Activated naive CD4-positive, alpha-beta T cell treated with Interleukin-2 at 50 U/mL for 16 hours (primary cell): ENCODE measurements at regions not wholly inside any gene's neighbourhood (a gene's known extent, or its start where the extent isn't known, plus 50 kb on each side); places are given as distances from the start of the nearest gene placed in this dataset.

ENCODE experiments used
- DNase-seq: peaks from one replicate; pipeline ENCODE4 v3.0.0-alpha.2; 2020

DNA sequence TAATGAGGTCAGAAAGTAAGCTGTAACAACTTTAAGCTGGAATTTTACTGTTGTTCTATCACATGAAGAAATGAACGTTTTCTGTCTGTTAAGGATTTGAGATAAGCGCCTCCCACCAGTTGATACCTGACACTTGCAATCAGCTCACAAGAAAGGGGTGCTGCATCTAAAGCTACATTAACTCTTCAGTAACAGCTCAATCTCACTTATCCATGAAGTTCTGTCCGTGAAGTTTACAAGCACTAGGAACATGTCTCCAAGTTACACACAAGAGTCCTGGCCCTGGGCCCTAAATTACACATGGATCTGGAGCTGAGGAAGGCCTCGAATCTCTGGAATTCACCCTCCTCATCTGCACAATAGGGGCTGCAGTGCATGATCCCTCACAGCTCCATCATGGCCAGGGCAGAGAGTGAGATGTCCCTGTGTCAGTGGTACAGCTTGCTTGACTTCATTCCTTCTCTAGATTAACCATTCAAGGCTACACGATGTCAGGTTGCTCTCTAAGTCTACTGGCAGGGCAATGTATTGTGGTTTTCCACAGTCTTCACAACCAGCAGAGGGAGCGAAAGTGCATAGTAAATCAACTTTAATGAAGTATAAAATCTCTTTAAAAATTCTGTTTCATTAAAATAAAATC is 182.4 kb upstream of the MCHR2 start:
- no peak for DNase-seq

- DNase-seq = no peak
These were observed 181.8 kb upstream of the MCHR2 start for GRCh38 chr6:100175814-100176310.

DNA sequence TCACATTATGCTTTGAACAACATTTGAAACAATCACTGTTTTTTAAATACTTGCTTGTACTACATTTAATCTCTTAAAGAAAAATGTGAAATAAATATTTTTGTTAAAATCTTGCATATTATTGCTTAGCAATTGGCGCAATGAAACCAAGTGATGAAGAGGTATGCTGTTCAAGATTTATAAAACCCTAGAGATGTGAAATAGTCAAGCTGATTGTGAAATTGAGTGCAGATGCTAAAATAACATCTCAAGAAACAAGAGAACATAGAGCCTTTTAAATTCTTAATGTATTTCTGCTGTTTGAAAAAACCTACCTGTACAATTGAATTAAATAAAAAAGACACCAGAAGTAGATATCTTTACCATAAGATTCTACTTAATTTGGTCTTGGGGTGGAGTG is 179.2 kb upstream of the MCHR2 start:
- no peak for DNase-seq

GRCh38 chr6:100172322-100172713 is 178.3 kb upstream of the MCHR2 start:
- no peak for DNase-seq

DNA sequence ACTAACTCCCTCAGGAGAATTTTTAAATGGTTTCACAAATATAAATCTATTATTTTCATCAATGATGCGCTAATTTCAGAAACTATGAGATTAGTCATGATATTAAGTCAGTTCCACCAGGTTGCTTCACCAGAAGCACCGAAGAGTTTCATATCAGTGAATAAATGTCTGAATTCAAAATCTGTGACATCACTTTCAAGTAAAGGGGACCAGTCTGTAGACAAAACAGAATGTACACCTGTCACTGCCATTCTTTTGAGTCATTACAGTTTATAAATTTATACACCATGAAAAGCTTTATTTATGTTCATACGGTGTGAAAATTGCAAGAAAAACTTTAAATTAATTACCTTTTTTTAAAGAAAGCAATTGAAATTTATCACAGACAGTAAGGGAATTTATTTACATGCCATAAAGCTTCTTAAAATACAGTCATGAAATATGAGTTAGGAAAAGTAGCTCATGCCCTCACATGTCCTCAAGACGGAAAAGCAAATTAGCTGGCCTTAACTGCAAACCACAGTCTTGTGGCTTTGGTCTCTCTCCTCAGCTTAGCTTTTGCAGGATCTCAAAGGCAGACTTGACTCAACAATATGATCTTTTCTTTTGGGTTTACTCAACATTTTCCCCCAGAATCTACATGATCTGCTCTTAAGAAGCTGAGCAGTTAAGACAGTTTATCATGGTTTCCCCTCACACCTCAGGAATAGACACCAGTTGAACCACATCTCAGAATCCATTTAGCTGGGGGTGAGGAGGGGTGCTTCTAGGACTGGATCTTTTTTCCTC is 177.7 kb upstream of the MCHR2 start:
- no peak for DNase-seq

DNA sequence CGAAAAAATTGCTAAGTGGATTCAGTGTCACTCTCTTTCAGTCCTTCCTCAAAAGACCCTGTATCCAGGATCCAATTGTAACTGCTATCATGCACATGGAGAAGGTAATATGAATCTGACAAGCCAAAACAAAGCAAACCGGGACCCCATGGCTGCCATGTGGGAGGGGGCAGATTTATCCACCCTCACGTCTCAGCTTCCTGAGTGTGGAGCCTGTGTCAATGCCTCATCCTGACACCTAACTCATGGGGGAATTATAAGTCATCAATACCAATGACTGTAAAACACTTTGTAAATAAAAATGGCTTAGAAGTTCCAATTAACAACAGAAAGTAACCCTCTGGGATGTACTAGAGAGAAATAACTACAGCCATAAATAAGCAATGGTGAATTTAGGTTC is 174.1 kb upstream of the MCHR2 start:
- no peak for DNase-seq

DNA sequence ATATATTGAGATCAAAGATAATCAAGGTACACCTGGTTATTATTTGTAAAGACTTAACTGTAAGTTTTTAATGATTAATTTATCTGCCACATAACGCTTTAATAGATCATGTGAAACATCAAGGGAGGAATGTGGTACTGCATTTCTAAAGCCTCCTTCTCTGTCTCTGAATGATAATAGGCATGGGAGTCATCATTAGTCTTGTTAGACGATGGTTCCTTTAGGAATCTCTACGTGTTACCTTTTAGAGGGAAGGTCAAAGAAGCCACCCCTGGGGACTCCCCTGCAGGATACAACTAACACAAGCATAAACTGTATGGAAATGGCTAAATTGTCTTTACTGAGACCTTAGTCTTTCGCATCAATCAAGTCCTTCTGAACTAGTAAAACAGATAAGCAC is 173.6 kb upstream of the MCHR2 start:
- no peak for DNase-seq

DNA sequence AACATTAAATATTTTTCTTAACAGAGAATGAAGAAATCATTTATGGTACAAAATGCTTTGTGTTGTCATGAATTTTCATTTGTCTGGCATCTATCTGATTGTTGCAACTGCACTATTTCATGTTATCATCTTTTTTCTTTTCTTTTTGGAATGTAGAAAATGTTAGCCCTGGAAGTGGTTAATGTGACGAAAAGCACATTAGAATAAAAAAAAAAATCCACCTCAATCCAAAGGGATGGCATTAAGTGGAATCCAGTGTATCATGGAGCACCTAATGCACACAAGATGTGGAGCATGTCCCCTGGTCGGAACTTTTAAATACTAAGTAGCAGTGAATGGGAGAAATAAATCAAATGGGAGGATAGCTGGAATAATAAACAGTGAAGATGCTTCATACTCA is 172.9 kb upstream of the MCHR2 start:
- no peak for DNase-seq

GRCh38 chr6:100165442-100165841 is 171.4 kb upstream of the MCHR2 start:
- DNase-seq = no peak

- DNase-seq = no peak
These were observed 169.0 kb upstream of the MCHR2 start for GRCh38 chr6:100163035-100163434.

DNA sequence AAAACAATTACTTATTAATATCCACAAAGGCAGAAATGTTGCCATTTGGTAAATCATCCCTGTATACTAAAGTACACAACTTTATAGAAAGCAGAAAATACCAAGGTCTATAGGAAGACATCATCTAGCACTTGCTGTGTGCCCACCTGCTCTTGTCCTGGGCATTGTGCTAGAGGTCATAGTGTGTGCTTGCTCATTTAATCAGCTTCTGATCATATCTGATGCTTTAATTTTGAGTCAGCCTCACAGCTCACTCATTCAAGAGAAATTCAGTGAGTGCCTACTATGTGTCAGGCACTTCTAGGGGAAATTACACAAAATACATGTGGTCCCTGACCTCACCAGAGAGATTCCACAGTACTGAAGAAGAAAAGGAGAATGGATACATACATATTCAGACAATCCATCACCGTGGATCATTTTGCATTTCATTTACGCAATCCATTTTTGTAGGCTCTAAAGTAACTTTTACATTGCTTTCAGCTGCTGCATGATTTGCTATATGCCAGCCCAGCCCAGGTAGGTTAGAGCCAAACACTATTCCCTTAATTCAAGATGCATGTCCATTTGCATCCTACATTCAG is 167.9 kb upstream of the MCHR2 start:
- no peak for DNase-seq

GRCh38 chr6:100160930-100161329 is 166.9 kb upstream of the MCHR2 start:
- no peak for DNase-seq

DNA sequence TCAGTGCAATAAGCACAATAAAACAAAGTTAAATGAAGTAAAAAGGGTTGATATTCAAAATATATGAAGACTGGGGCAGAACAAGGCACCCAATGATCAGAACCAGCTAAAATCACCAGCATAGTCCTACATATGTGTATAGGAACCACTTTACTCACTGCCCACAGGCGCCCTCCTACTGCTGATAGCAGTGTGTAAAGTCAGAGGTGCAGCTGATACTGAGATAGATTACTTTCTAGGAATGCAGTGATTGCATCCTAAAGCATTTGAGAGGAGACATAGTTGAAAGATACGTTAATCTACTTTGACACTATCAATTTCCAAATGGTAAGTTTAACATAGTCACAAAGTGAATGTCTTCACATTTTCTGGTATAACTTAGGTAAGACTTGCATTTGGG is 161.1 kb upstream of the MCHR2 start:
- DNase-seq = no peak

DNA sequence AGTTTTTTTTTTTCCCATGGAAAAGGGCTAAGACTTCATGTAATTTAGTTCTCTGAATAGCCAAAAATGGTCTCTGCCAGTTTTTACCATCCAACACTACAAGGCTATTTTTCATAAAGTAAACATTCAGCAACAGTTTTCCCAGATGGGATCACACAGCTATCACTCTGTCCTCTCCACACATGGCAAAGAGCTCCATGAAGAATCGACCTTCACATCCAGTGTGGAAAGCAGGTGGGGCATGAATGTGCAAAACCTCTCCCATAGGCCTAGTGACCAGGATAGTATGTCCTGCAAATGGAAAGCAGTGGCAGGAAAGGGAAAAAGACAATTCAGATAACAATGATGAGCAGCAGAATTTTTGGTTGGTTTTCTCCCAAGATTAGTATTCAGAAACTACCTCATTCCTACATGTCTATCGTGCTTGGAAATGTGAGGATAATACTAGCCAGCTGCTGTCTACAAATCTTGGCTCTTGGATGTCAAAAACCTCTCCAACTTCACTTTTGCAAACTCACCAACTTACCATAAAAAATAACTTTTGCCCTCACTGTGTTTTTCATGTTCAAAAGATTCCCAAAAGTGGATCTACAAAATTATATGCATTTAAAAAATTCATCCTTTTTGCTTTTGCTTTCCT is 159.7 kb upstream of the MCHR2 start:
- no peak for DNase-seq

GRCh38 chr6:100152201-100152600 is 158.2 kb upstream of the MCHR2 start:
- no peak for DNase-seq

DNA sequence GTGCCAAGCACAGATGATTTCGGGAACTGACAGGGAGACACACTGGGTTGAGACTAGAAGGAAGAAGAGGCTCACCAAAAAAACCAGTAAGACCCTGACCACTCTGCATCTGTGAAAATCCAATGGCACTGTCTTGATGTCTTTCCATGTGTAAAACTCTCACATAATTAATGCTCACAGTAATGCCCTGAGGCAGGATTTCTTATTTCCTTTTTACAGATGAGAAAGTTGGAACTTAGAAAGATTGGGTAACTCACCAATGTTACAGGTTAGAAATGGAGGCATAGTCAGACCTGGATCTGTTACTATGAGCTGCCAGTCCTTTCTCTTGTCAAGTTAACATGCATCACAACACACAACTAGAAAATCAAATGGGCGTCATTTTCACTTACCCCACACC is 151.0 kb upstream of the MCHR2 start:
- DNase-seq = no peak

DNA sequence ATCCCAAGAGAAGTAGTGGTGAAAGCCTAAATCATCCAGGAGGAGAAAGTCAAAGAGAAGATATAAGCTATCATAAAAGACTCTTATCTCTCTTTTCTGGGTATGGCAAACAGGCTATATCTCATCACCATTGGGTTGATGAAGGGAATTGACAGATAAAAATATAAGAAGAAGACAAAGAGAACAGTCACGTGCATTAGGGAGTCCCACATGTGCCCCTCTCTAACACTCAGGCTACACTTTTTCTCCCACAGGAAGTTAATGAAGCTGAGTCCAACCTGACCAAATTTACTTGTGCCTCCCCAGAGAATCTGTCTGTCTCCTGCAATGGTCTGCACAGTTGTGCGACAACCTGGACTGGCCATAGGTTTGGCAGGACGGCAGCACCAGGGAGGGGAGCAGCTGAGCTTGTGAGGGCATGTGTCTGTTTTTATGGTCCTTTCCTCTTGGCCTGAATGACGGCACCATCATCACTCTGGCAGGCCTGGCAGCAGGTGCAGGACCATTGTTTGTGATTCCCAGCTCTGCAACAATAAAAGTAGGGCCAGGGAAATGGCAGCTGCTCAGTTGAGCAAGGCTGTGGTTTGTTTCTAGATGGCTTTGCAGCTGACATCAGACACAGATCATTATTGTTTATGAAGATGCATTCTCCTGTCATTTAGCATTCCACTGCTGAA is 144.5 kb upstream of the MCHR2 start:
- no peak for DNase-seq

DNA sequence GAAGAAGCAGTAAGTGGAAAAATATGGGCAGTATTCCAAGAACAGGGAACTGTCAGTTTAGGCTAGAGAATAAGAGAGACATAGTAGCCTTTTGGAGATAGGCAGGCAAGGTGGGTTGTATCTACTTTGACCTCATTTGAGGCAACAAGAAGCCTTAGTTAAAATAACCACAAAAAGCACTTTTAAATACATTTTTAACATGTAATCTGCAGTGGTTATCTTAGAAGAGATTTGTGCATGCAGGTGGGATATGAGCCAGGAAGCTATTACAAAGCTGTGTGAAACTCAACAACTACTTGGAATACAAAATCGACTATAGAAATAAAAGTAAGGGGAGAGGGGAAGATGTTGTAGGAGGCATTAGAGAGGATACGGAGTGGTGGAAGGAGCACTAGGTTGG is 143.7 kb upstream of the MCHR2 start:
- no peak for DNase-seq

- DNase-seq = no peak
These were observed 142.6 kb upstream of the MCHR2 start for GRCh38 chr6:100136590-100136989.

DNA sequence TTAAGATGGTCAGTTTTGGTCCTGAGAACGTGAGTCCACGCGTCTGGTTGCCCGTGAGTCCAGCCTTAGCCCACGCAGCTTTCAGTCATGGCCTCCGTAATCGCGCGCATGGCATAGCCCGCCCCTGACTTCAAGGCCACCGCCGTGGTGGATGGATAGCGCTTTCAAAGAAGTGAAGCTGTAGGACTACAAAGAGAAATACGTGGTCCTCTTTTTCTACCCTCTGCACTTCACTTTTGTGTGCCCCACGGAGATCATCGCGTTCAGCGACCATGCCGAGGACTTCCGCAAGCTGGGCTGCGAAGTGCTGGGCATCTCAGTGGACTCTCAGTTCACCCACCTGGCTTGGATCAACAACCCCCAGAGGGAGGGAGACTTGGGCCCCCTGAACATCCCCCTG is 142.0 kb upstream of the MCHR2 start:
- DNase-seq = no peak

DNA sequence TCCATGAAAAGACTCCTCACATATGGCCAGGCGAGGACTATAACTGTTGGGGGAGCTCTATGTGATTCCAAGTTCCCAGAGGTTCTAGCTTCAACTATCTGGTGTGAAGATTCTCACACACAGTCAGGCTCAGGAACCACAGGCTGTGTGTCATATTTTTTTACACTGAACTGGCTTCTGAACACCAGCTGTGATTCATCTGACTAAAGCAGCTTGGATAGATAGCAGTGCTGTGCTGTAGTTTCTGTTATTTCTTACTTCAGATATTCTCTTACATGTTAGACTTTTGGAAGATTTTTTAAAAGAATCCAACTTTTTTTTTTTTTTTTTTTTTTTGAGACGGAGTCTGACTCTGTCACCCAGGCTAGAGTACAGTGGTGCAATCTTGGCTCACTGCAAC is 140.7 kb upstream of the MCHR2 start:
- no peak for DNase-seq

- DNase-seq = no peak
These were observed 140.3 kb upstream of the MCHR2 start for GRCh38 chr6:100134297-100134696.

DNA sequence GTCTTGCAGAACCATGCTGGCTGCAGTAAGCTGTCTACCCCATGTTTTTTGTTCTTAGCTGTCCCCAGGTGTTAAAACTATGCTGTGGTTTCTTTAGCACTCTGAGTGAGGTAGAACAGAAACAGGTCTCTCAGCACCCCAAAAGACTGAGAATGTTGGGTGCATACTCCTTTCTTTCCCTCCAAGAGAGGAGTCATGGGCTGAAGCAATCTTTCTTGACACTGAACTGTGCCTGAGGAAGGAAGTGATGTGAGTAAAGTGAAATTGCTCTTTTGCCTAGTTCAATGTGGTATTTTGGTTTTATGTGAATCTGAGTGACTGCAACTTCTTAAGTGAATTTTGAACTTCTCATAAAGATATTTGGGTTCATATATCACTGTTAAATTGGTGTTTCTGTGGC is 138.0 kb upstream of the MCHR2 start:
- DNase-seq = no peak
